Muscle layer of colon (tissue), 2 donors: ENCODE measurements at regions not wholly inside any gene's neighbourhood (a gene's known extent, or its start where the extent isn't known, plus 50 kb on each side); places are given as distances from the start of the nearest gene placed in this dataset.

Experiments
- H3K27ac ChIP-seq: one replicate; pipeline ENCODE4 v1.7.0; 2013; ENCODE audit warnings: low read depth, mild to moderate bottlenecking, low read length, moderate library complexity
- H3K27me3 ChIP-seq, 2 donors: one replicate each; pipeline ENCODE4 v1.7.0; 2013; ENCODE audit warnings: low read length in 2 of 2, mild to moderate bottlenecking in 2 of 2; ENCODE audit not compliant: insufficient read depth in 2 of 2, control insufficient read depth in 1 of 2
- H3K36me3 ChIP-seq: one replicate; pipeline ENCODE4 v1.7.0; 2013; ENCODE audit warnings: mild to moderate bottlenecking, low read length; ENCODE audit not compliant: insufficient read depth
- H3K4me1 ChIP-seq: one replicate; pipeline ENCODE4 v1.7.0; 2013; ENCODE audit warnings: mild to moderate bottlenecking, low read length; ENCODE audit not compliant: insufficient read depth
- H3K4me3 ChIP-seq, 2 donors: one replicate each; pipeline ENCODE4 v1.7.0; 2013; ENCODE audit warnings: low read length in 2 of 2, low read depth in 1 of 2, mild to moderate bottlenecking in 1 of 2, moderate library complexity in 1 of 2
- H3K9ac ChIP-seq: one replicate; pipeline ENCODE4 v1.7.0; 2013; ENCODE audit warnings: low read length
- H3K9me3 ChIP-seq: one replicate; pipeline ENCODE4 v1.7.0; 2013; ENCODE audit warnings: mild to moderate bottlenecking, low read length
- donor health status: abdominal sarcoma.
- donor health status: Adenocarcinoma of cecum.

DNA sequence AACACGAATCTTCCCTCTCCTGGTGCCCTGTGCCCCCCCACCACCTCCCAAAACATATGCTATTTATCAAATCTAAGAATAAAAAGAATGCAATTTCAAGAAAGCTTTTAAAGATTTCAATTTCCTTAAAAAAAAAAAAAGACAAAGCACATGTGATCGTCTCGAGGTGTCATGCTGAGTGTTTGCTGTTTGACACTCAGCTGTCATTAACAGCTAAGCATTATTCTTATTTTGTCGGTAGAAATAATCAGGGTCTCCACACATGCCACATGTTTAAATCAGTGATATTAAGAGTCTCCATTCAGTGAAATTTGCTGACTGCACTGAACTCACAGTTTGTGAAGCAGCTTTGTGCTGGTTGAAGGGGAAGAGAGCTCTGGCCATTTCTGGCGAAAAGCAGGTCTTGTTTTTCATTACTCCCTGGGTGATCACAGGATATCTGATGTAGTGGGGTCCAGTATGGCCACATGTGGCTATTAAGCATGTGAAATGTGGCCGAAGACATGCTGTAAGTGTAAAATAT, 281.8 kb downstream of the SATB1 start:
- H3K4me3 ChIP-seq = no peak overlapping the region
- no peaks in the 10 kb centered on the region for H3K36me3 ChIP-seq
- no peak overlapping the region for H3K27ac ChIP-seq
- H3K27me3 ChIP-seq = no peaks in the 10 kb centered on the region
- H3K4me1 ChIP-seq = no peaks in the 10 kb centered on the region
- H3K9ac ChIP-seq = no peak overlapping the region
- H3K9me3 ChIP-seq = no peaks in the 10 kb centered on the region

DNA sequence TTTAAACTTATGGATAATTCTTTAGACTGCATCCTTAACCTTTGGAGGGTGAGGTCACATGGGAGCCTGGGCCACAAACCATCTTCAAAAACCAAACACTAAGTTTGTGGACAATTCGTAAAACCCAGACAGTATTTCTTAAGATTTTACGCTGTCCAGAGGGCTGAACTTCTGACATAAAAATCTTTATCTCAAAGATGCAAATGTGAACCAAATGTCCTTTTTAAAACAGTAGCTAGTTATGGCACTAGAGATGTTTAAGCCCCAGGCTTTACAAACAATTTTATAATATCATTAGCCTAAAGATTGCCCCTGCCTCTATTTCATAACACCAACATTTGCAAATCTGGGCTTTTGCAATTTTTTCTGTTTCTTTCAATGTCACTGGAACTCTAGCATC, 287.2 kb downstream of the SATB1 start:
- no peak overlapping the region for H3K4me3 ChIP-seq
- H3K27ac ChIP-seq = no peak overlapping the region
- no peaks in the 10 kb centered on the region for H3K4me1 ChIP-seq
- H3K27me3 ChIP-seq = no peaks in the 10 kb centered on the region
- H3K9ac ChIP-seq = no peak overlapping the region
- H3K9me3 ChIP-seq = no peaks in the 10 kb centered on the region
- no peaks in the 10 kb centered on the region for H3K36me3 ChIP-seq

DNA sequence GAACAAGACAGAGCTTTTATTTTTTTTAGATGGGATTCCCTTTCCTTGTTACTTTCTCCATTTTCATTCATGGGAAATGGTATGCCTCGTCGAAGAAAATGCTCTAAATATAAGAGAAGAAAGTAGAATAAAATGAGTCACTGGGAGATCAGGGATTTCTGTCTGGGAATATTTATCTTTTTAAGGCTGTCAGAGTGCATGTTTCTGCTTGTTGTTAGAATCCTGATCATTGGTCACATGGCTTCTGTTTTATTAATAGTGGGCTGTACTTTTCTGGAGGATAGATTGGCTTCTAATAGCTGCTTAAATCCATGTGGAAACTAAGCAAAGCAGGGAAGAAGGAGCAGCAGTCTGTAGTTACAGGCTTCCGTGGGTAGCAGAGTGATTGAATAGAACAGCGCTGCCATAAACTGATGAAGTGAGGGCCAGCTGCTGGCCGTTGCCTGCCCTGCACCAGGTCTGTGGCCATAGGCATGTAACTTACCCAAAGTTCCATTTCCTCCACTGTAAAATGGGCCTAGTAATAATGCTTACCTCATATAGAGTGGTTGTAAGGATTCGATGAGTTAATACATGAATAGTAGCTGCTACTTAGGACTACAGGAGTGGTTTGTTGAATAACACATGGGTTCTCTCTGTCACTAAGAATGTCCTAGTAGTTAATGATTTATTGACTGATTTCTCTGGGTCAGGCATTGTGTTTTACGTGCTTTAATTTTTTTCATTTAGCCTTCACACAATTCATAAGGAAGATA, 289.9 kb downstream of the SATB1 start:
- H3K27ac ChIP-seq = no peak overlapping the region
- no peaks in the 10 kb centered on the region for H3K27me3 ChIP-seq
- no peak overlapping the region for H3K9ac ChIP-seq
- H3K9me3 ChIP-seq = no peaks in the 10 kb centered on the region
- no peak overlapping the region for H3K4me3 ChIP-seq
- no peaks in the 10 kb centered on the region for H3K4me1 ChIP-seq
- no peaks in the 10 kb centered on the region for H3K36me3 ChIP-seq

DNA sequence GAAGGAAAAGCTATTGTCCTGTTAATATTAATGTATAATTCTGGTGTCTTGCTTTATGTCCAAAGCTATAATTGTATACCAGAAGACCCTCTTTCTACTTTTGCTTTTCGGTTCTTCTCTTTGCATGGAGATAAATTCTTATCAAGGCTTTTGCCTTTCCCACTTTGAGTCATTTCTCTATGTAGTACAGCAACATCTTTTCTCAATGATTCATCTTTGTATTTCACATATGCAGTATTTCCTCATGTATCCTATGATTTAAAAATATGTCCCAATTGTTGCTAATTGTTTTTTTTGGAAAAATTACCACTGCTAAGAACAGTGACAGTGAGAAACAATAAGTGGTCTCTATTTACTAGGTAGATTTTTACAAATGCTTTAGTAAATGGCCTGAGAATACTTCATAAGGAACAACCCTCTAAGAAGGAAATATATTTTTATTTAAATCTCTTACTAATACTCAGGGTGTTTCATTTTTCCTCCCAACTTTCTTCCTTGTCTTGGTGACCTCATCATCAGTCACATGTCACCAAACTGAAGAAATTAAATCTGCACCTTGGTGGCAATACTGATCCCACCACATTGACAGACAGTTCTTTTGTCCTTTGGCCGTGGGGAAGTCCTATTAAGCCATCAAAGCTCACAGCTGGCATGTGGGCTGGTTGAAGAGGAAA, 290.6 kb downstream of the SATB1 start:
- H3K27ac ChIP-seq = no peak overlapping the region
- no peaks in the 10 kb centered on the region for H3K36me3 ChIP-seq
- no peaks in the 10 kb centered on the region for H3K27me3 ChIP-seq
- H3K9me3 ChIP-seq = no peaks in the 10 kb centered on the region
- no peak overlapping the region for H3K4me3 ChIP-seq
- no peak overlapping the region for H3K9ac ChIP-seq
- H3K4me1 ChIP-seq = no peaks in the 10 kb centered on the region

DNA sequence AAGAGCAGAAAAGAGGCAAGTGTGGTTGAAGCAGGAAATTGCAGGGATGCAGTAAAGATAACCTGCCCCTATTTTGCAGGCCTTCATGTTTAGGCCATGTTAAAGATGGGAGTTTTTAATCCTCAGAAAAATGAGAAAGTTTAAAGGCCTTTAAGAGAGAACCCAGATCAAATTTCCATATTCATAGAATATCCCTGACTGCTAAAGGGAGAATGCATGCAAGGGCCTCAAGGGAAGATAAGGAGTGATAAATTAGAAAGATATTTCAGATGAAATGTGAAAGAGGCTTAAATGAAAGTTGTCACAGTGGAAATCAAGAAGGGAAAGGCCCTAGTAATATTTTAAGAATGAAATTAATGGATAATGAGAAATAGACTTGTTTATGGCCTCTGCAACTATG, 292.1 kb downstream of the SATB1 start:
- no peak overlapping the region for H3K9ac ChIP-seq
- no peak overlapping the region for H3K27ac ChIP-seq
- no peaks in the 10 kb centered on the region for H3K9me3 ChIP-seq
- no peaks in the 10 kb centered on the region for H3K4me1 ChIP-seq
- H3K36me3 ChIP-seq = no peaks in the 10 kb centered on the region
- H3K4me3 ChIP-seq = no peak overlapping the region
- no peaks in the 10 kb centered on the region for H3K27me3 ChIP-seq

DNA sequence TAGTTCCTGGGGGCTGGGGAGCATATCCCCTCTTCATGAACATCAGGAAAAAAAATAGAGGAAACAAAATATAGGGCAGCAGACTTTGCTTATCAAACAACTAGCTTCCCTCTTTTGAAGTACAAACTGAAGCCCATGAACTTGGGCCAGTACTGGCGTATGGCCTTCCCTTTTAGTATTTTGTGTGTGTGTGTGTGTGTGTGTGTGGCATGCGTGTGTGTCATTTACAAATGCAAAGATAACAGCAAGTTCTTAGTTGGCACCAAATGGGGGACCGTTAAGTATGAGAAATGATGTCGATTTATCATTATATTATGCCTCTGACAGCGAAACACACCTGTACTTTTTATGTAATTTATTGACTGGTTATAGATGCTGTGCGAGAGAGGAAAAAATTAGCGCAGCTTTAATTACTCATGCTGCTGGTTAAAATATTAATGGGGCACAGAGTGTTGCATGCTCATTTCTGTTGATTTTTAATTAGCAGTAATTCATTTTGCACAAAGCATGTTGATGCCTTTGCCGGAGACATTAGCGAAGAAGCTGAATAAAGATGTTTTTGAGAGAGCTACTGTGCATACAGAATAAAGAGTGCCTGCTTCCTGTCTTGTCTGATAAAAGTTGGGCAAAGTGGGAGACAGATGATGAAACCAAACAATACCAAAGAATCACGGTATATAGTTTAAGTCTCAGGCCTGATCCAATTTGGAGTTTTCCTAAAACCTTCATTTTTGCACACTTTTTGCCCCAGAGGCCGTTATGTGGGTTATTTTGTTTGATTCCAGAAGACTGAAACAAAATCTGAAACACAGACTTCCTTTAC, 297.1 kb downstream of the SATB1 start:
- Histone ChIP-seq H3K27me3 (no peaks in the 10 kb centered on the region), H3K9me3 (no peaks in the 10 kb centered on the region), H3K27ac (no peak overlapping the region), H3K9ac (no peak overlapping the region), H3K36me3 (no peaks in the 10 kb centered on the region), H3K4me1 (no peaks in the 10 kb centered on the region), H3K4me3 (no peak overlapping the region)

DNA sequence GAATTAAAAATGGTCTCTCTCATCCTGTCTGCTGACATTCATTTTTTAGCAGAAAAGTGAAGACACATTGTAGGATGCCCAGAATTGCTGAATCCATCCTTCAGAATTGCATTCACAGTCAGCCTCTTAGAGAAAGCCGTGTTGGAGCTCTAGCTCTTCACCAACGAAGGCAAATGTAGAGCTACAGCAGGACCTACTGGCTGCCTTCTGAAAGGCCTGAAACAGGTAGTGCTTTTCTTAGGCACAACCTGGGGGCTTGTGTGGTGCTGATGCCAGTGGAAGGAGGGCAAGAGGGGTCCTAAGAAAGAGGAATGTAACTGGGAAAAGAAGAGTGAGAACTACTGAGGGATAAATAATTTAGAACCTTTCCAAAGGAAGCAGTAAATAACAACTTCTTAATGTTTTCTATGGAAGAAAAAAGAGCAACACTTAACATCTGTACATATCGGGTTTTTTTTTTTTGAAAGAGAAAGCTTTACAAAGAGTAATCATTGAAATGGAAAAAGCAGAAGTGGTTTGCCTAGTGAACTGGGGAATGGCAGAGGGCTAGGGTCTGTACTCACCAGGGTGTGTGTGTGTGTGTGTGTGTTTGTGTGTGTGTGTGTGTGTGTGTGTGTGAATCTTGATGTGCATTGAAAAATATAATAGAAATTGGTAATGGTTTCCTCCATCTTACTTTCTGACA, 297.8 kb downstream of the SATB1 start:
- H3K4me1 ChIP-seq = no peaks in the 10 kb centered on the region
- no peaks in the 10 kb centered on the region for H3K36me3 ChIP-seq
- no peak overlapping the region for H3K9ac ChIP-seq
- H3K27ac ChIP-seq = no peak overlapping the region
- H3K9me3 ChIP-seq = no peaks in the 10 kb centered on the region
- no peaks in the 10 kb centered on the region for H3K27me3 ChIP-seq
- no peak overlapping the region for H3K4me3 ChIP-seq

DNA sequence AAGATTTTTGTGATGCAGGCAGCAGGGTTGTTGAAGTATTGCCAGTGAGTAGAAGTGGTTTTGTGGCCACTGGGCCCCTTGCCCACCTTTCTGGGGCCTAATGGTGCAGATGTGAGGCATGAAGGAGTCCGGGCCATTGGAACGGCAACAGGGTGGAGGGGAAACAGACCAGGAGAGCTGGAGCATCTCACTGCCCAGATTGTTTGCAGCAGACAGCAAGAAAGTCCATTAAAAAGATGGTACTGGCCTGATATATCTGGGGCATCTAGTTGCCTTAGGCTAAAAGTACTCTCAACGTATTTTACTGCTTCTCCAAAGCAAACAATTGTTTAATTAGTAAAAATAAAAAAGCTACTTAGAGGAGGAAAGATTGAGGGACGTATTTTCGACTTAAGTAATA, 298.4 kb downstream of the SATB1 start:
- Histone ChIP-seq H3K27me3 (no peaks in the 10 kb centered on the region), H3K4me1 (no peaks in the 10 kb centered on the region), H3K9ac (no peak overlapping the region), H3K4me3 (no peak overlapping the region), H3K9me3 (no peaks in the 10 kb centered on the region), H3K27ac (no peak overlapping the region), H3K36me3 (no peaks in the 10 kb centered on the region)

DNA sequence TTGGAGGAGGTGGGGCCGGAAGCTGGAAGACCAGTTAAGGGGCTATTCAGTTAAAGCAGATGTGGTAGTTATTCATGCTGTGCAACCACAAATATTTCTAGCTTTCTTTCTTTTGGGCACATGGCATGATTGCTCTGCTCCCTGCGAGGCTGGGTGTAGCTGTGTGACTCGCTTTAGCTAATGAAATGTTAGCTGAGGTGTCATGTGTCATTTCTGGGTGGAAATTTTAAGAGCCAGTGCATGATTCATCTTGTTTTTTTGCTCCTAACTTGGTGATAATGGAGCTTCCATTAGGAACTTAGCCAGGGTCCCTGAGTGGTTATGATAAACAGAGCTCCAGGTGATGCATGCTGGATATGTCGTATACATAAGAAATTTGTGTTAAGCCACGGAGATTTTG, 300.6 kb downstream of the SATB1 start:
- H3K27ac ChIP-seq = no peak overlapping the region
- H3K4me3 ChIP-seq = no peak overlapping the region
- H3K36me3 ChIP-seq = no peaks in the 10 kb centered on the region
- H3K9me3 ChIP-seq = no peaks in the 10 kb centered on the region
- H3K9ac ChIP-seq = no peak overlapping the region
- no peaks in the 10 kb centered on the region for H3K4me1 ChIP-seq
- H3K27me3 ChIP-seq = no peaks in the 10 kb centered on the region

DNA sequence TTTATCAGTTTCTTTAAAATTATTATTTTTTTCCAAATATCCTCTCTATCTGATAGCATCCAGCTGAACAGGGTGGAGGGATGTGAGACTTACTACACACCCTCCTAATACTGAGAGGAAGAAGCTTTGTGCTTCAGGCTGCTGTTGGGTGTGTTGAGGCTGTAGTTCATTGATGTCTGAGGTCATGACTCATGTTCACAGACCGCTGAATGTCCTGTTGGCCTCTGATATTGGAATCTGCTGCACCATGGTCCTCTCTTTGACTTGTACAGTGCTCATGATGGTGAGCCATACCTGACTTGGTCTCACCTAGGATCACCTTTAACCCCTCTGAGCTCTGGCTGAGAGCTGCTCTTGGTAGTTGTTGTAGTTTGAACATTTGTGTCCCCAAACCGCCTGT, 302.9 kb downstream of the SATB1 start:
- Histone ChIP-seq H3K9me3 (no peaks in the 10 kb centered on the region), H3K4me1 (no peaks in the 10 kb centered on the region), H3K9ac (no peak overlapping the region), H3K36me3 (no peaks in the 10 kb centered on the region), H3K27ac (no peak overlapping the region), H3K4me3 (no peak overlapping the region), H3K27me3 (no peaks in the 10 kb centered on the region)

DNA sequence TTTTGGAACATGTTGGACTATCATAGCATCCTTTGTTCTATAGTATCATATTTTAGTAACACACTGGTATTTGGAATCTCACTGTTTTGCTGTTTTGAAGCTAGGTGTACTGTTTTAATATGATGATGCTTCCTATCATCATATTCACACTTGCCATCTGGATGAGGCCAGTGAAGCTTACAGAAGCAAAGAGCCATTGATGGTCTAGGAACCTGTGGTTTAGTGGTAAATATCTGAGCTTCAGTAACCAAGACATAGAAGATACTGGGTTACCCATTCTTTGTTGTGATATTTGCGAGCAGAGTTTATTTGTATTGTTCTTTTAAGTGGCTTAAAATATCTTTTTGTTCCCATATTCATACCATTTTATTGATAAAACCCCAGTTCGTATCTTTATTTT, 304.1 kb downstream of the SATB1 start:
- H3K27ac ChIP-seq = no peak overlapping the region
- no peaks in the 10 kb centered on the region for H3K27me3 ChIP-seq
- H3K9me3 ChIP-seq = no peaks in the 10 kb centered on the region
- H3K9ac ChIP-seq = no peak overlapping the region
- H3K36me3 ChIP-seq = no peaks in the 10 kb centered on the region
- H3K4me3 ChIP-seq = no peak overlapping the region
- no peaks in the 10 kb centered on the region for H3K4me1 ChIP-seq
